Neural progenitor cell (in vitro differentiated cells): ENCODE measurements at regions not wholly inside any gene's neighbourhood (a gene's known extent, or its start where the extent isn't known, plus 50 kb on each side); places are given as distances from the start of the nearest gene placed in this dataset.

Experiments used
- DNase-seq: peaks from one replicate; pipeline ENCODE4 v3.0.0-alpha.2; 2016; ENCODE audit warnings: low spot score
- H2AFZ ChIP-seq: fragments of 200-600 bp; sonication (generic); replicated peaks from 2 replicates; pipeline ENCODE4 v1.6.1; 2016; ENCODE audit warnings: antibody characterized with exemption
- H3F3A ChIP-seq: fragments of 200-600 bp; sonication (generic); 2 replicates; pipeline ENCODE4 v1.6.1; 2016; ENCODE audit warnings: antibody characterized with exemption, low read depth
- H3K27ac ChIP-seq: fragments of 200-600 bp; sonication (generic); 2 replicates; pipeline ENCODE4 v1.5.1; 2016; ENCODE audit warnings: mild to moderate bottlenecking
- H3K27me3 ChIP-seq: fragments of 200-600 bp; sonication (generic); 2 replicates; pipeline ENCODE4 v1.6.1; 2016; ENCODE audit warnings: mild to moderate bottlenecking, moderate library complexity
- H3K36me3 ChIP-seq: fragments of 200-600 bp; sonication (generic); 2 replicates; pipeline ENCODE4 v1.5.1; 2016
- H3K4me1 ChIP-seq: fragments of 200-600 bp; sonication (generic); 2 replicates; pipeline ENCODE4 v1.6.1; 2016; ENCODE audit warnings: mixed run types
- H3K4me2 ChIP-seq: fragments of 200-600 bp; sonication (generic); 2 replicates; pipeline ENCODE4 v1.6.1; 2016
- H3K4me3 ChIP-seq: fragments of 200-600 bp; sonication (generic); 2 replicates; pipeline ENCODE4 v1.5.1; 2016
- H3K79me2 ChIP-seq: fragments of 200-600 bp; sonication (generic); 2 replicates; pipeline ENCODE4 v1.6.1; 2016; ENCODE audit warnings: low read depth
- H3K9ac ChIP-seq: fragments of 200-600 bp; sonication (generic); 2 replicates; pipeline ENCODE4 v1.6.1; 2016
- H3K9me3 ChIP-seq: fragments of 200-600 bp; sonication (generic); 2 replicates; pipeline ENCODE4 v1.5.1; 2016; ENCODE audit warnings: low read depth
- H4K20me1 ChIP-seq: fragments of 200-600 bp; sonication (generic); 2 replicates; pipeline ENCODE4 v1.6.1; 2016; ENCODE audit warnings: low read depth
- H3K27ac Mint-ChIP-seq: 3 replicates; pipeline ENCODE4 v1.8.0; 2021; ENCODE audit warnings: mixed read lengths
- H3K27me3 Mint-ChIP-seq: 2 replicates; pipeline ENCODE4 v1.8.0; 2022; ENCODE audit warnings: low read depth, mild to moderate bottlenecking, inconsistent platforms, moderate library complexity, mixed read lengths; ENCODE audit not compliant: insufficient read depth
- H3K36me3 Mint-ChIP-seq: 3 replicates; pipeline ENCODE4 v1.8.0; 2021; ENCODE audit warnings: mixed read lengths
- H3K4me1 Mint-ChIP-seq: 3 replicates; pipeline ENCODE4 v1.8.0; 2021; ENCODE audit warnings: mixed read lengths
- H3K4me3 Mint-ChIP-seq: 3 replicates; pipeline ENCODE4 v1.8.0; 2021; ENCODE audit warnings: mild to moderate bottlenecking, moderate library complexity, mixed read lengths
- H3K9me3 Mint-ChIP-seq: 3 replicates; pipeline ENCODE4 v1.8.0; 2020; ENCODE audit warnings: mixed read lengths
- EZH2 ChIP-seq: fragments of 200-600 bp; sonication (generic); IDR thresholded peaks from 2 replicates; pipeline ENCODE4 v1.6.1; 2017; ENCODE audit warnings: antibody characterized with exemption, mild to moderate bottlenecking, moderate library complexity
- EZH2phosphoT487 ChIP-seq: fragments of 200-600 bp; sonication (generic); IDR thresholded peaks from 2 replicates; pipeline ENCODE4 v1.6.1; 2017; ENCODE audit warnings: antibody characterized with exemption
- TF ChIP-seq, protein P1 (sequence below): fragments of 200-600 bp; sonication (generic); IDR thresholded peaks from 2 replicates; pipeline ENCODE4 v1.5.1; 2017; ENCODE audit warnings: antibody characterized with exemption, mild to moderate bottlenecking

DNA sequence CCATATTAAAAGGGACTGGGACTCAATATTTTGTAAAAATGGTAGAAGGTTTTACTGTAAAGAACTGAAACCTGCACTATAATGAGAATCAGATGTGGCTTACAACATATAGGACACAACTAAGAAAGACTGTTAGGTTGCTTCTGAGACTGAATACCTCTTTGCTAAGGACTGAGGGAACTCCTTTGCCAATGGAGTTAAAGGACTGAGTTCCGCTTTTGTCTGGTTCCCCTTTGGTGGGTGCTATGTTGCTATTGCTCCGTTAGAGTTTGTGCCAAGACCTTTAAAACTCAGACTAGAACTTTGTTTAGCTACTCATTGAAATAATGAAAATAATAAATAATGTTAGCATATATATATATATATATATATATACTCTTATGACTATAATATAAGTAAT lies 147.8 kb upstream of the KCNMB2 start:
- TF ChIP-seq, protein P1, sequence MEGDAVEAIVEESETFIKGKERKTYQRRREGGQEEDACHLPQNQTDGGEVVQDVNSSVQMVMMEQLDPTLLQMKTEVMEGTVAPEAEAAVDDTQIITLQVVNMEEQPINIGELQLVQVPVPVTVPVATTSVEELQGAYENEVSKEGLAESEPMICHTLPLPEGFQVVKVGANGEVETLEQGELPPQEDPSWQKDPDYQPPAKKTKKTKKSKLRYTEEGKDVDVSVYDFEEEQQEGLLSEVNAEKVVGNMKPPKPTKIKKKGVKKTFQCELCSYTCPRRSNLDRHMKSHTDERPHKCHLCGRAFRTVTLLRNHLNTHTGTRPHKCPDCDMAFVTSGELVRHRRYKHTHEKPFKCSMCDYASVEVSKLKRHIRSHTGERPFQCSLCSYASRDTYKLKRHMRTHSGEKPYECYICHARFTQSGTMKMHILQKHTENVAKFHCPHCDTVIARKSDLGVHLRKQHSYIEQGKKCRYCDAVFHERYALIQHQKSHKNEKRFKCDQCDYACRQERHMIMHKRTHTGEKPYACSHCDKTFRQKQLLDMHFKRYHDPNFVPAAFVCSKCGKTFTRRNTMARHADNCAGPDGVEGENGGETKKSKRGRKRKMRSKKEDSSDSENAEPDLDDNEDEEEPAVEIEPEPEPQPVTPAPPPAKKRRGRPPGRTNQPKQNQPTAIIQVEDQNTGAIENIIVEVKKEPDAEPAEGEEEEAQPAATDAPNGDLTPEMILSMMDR, result no peak
- H3K36me3 Mint-ChIP-seq, result no peaks in the 10 kb centered on the region
- H3K9ac ChIP-seq, result no peak overlapping the region
- H3K27ac ChIP-seq, result no peak overlapping the region
- H2AFZ ChIP-seq, result no peak overlapping the region
- no peaks in the 10 kb centered on the region for H3F3A ChIP-seq
- H3K36me3 ChIP-seq, result no peaks in the 10 kb centered on the region
- no peak for DNase-seq
- peaks cover 19% of the 10 kb centered on the region for H3K4me1 ChIP-seq
- H3K79me2 ChIP-seq, result no peaks in the 10 kb centered on the region
- H3K27ac Mint-ChIP-seq, result no peak overlapping the region
- H3K4me1 Mint-ChIP-seq, result peaks cover 23% of the 10 kb centered on the region
- H3K4me2 ChIP-seq, result no peak overlapping the region
- H4K20me1 ChIP-seq, result no peaks in the 10 kb centered on the region
- H3K27me3 ChIP-seq, result no peaks in the 10 kb centered on the region
- H3K27me3 Mint-ChIP-seq, result no peaks in the 10 kb centered on the region
- H3K9me3 Mint-ChIP-seq, result no peaks in the 10 kb centered on the region
- no peak overlapping the region for H3K4me3 Mint-ChIP-seq
- H3K4me3 ChIP-seq, result no peak overlapping the region
- no peaks in the 10 kb centered on the region for H3K9me3 ChIP-seq

DNA sequence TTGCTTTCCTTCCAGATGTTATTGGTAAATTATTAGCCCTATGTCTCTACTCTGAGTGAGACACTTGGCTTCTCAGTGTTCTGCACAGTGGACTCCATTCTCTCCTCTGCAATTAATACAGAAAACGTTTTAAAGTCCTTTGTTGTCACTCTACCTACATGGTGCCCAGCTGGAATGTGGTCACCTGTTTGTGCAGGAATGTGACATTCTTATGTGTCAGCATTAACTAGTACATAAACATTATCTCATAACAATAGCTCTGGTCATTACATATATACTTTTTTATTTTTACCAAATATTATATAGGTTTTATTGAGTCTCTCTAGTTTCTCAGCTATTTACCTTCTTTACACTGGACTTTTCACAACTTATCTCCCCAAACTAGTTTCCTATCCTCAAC lies 147.0 kb upstream of the KCNMB2 start:
- Mint-ChIP-seq H3K36me3 (no peaks in the 10 kb centered on the region), H3K27ac (no peak overlapping the region), H3K4me3 (no peak overlapping the region), H3K9me3 (no peaks in the 10 kb centered on the region), H3K27me3 (no peaks in the 10 kb centered on the region), H3K4me1 (peaks cover 23% of the 10 kb centered on the region)
- Histone ChIP-seq H2AFZ (no peak overlapping the region), H3K27ac (no peak overlapping the region), H3K4me3 (no peak overlapping the region), H3K9me3 (no peaks in the 10 kb centered on the region), H3K36me3 (no peaks in the 10 kb centered on the region), H3K9ac (no peak overlapping the region), H3K79me2 (no peaks in the 10 kb centered on the region), H3K4me1 (peaks cover 18% of the 10 kb centered on the region), H3K27me3 (no peaks in the 10 kb centered on the region), H3K4me2 (no peak overlapping the region), H4K20me1 (no peaks in the 10 kb centered on the region), H3F3A (no peaks in the 10 kb centered on the region)
- TF ChIP-seq EZH2, result no peak
- TF ChIP-seq, protein P1, result no peak
- no peak for TF ChIP-seq EZH2phosphoT487
- DNase-seq, result no peak

DNA sequence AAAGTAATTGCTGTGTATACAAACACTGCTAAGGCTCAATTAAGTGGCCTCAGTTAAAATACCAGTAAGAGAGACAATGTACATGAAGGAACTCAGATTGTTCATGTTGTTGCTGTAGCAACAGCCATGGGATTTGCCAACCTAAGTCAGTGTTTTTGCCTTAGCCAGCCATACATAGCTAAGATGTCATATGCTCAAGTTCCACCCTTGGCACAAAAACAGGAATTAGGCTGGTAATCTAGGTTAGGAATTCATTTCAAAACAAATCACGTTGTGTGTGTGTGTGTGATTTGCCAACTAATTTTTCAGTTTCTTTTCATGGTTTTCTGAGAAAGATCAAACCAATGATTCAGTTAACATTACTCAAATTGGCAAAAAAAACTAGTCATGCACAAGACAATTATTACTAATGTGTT lies 143.7 kb upstream of the KCNMB2 start:
- Histone ChIP-seq H3K4me3 (no peak overlapping the region), H3K36me3 (no peaks in the 10 kb centered on the region), H3F3A (no peaks in the 10 kb centered on the region), H3K27ac (no peak overlapping the region), H3K4me1 (peaks cover 4% of the 10 kb centered on the region), H3K9ac (no peak overlapping the region), H2AFZ (no peak overlapping the region), H3K27me3 (no peaks in the 10 kb centered on the region), H4K20me1 (no peaks in the 10 kb centered on the region), H3K4me2 (no peak overlapping the region), H3K79me2 (no peaks in the 10 kb centered on the region), H3K9me3 (no peaks in the 10 kb centered on the region)
- H3K4me1 Mint-ChIP-seq, result peaks cover 6% of the 10 kb centered on the region
- no peak overlapping the region for H3K27ac Mint-ChIP-seq
- H3K27me3 Mint-ChIP-seq, result no peaks in the 10 kb centered on the region
- DNase-seq, result no peak
- no peaks in the 10 kb centered on the region for H3K36me3 Mint-ChIP-seq
- no peaks in the 10 kb centered on the region for H3K9me3 Mint-ChIP-seq
- TF ChIP-seq EZH2 (no peak), EZH2phosphoT487 (no peak)
- TF ChIP-seq, protein P1, result no peak
- no peak overlapping the region for H3K4me3 Mint-ChIP-seq

DNA sequence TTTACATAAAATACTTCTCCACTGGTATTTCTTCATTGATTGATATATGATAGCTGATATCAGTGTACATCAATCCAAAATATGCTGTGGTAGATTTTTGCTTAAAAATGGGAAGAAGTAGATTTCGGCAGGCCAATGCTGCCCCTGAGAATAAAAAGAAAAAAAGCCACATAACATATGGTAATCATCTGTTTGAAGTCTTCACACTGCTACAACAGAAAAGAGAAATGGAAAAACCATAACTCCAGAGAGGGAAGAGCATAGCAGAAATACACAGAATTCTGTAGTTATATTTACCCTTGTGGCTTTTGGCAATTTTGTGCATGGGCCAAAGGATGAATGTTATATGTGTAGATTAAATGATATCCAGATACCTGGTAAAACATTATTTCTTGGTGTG lies 143.1 kb upstream of the KCNMB2 start:
- Histone ChIP-seq H3K79me2 (no peaks in the 10 kb centered on the region), H3K4me3 (no peak overlapping the region), H3K4me2 (no peak overlapping the region), H3F3A (no peaks in the 10 kb centered on the region), H3K27ac (no peak overlapping the region), H3K9ac (no peak overlapping the region), H3K27me3 (no peaks in the 10 kb centered on the region), H3K9me3 (no peaks in the 10 kb centered on the region), H3K36me3 (no peaks in the 10 kb centered on the region), H4K20me1 (no peaks in the 10 kb centered on the region), H2AFZ (no peak overlapping the region), H3K4me1 (no peaks in the 10 kb centered on the region)
- Mint-ChIP-seq H3K4me3 (no peak overlapping the region), H3K27ac (no peak overlapping the region), H3K36me3 (no peaks in the 10 kb centered on the region), H3K9me3 (no peaks in the 10 kb centered on the region), H3K4me1 (peaks cover 2% of the 10 kb centered on the region), H3K27me3 (no peaks in the 10 kb centered on the region)
- no peak for DNase-seq
- TF ChIP-seq EZH2phosphoT487, result no peak
- TF ChIP-seq, protein P1, result no peak
- TF ChIP-seq EZH2, result no peak
